Lower leg skin (tissue), 4 donors: ENCODE measurements at regions not wholly inside any gene's neighbourhood (a gene's known extent, or its start where the extent isn't known, plus 50 kb on each side); places are given as distances from the start of the nearest gene placed in this dataset.
"Not testable (repeated sequence)": the region's sequence is repeated elsewhere in the genome, so short reads cannot be mapped to it uniquely, and the experiment has no call there.

Source experiments
- DNase-seq, 2 donors: peaks; one replicate each; pipeline ENCODE4 v3.0.0-alpha.2; 2019; ENCODE audit warnings: low spot score in 2 of 2
- H3K4me3 ChIP-seq: fragments of 200-600 bp; sonication (generic); 2 replicates; pipeline ENCODE4 v1.5.1; 2017; ENCODE audit warnings: mild to moderate bottlenecking, low read depth; ENCODE audit not compliant: poor library complexity, severe bottlenecking
- CTCF ChIP-seq, 3 donors: fragments of 450-650 bp; IDR thresholded peaks; one replicate each; pipeline ENCODE4 v1.5.1; 2016; ENCODE audit warnings: antibody characterized with exemption in 3 of 3, mild to moderate bottlenecking in 3 of 3, moderate library complexity in 2 of 3
- POLR2A ChIP-seq, 2 donors: fragments of 450-650 bp; IDR thresholded peaks; one replicate each; pipeline ENCODE4 v1.6.1; 2016 to 2017; ENCODE audit warnings: antibody characterized with exemption in 2 of 2, mild to moderate bottlenecking in 1 of 2, moderate library complexity in 1 of 2
- WGBS, 2 donors: methylation state at CpG; one replicate each; pipeline ENCODE4 v1.1.5; 2018; 5-methylcytosine and 5-hydroxymethylcytosine counted together
- intact Hi-C: fragments of 100-400 bp; cut with DNase I; formaldehyde crosslinking; loops from one replicate; pipeline ENCODE4 v1.15.0; 2023; ENCODE audit warnings: low total_unique reads

- no peak for DNase-seq
- no peak for TF ChIP-seq POLR2A (IDR thresholded peaks at IDR 0.05)
- TF ChIP-seq CTCF (IDR thresholded peaks at IDR 0.05), result no peak
- no peak overlapping the region for H3K4me3 ChIP-seq
- intact Hi-C loops, result no loop called here
- WGBS, 2 donors, result 92 to 94% methylated on average over 1 of the region's 1 CpG
Measured at GRCh38 chr5:87529486-87530076, 116.9 kb upstream of the CCNH start.

DNA sequence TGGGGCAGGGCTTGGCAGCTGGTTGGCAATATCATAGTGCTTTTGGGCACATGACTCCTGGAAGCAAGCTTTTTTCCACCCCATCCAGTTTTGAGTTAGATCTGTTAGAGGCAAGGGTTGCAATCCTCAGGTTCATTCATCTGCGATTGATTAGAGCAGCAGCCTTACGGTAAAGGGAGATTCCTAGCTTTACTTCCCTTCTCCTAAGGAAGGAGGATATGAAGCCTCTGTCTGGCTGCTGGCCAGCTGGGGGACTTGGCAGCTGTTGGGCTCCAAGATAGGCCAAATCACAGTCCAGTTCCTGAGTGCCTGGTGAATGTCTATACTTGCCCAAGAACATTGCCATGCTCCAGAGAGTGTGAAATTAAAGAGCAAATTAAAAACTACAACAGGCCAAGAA is 113.4 kb upstream of the CCNH start:
- no peak for TF ChIP-seq POLR2A (IDR thresholded peaks at IDR 0.05)
- TF ChIP-seq CTCF (IDR thresholded peaks at IDR 0.05), result no peak
- intact Hi-C loops, result no loop called here
- DNase-seq, result no peak
- no peak overlapping the region for H3K4me3 ChIP-seq
- 27 to 44% methylated on average over 2 of the region's 2 CpGs for WGBS, 2 donors

DNA sequence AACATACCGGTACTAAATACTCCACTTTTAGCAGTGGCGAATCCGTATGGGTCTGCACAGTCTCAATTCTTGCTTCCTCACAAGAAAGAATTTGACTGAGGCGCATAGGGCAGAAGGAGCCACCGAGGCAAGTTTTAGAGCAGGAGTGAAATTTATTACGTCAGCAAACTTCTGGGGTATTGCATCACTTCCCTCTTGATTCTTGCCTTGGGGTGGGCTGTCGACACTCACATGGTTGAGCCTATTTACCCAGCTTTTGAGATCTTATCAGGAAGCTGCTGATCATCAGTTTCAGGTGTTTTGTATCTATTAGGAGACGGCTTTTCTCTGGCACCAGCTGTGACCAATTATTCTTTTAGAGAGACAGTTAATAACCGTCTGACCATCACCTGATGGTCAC is 111.5 kb upstream of the CCNH start:
- H3K4me3 ChIP-seq, result no peak overlapping the region
- no peak for TF ChIP-seq CTCF (IDR thresholded peaks at IDR 0.05)
- TF ChIP-seq POLR2A (IDR thresholded peaks at IDR 0.05), result no peak
- intact Hi-C loops, result no loop called here
- WGBS, 2 donors, result 36 to 40% methylated on average over 9 of the region's 9 CpGs
- no peak for DNase-seq

- H3K4me3 ChIP-seq, intact Hi-C loops, DNase-seq: not testable (repeated sequence)
- WGBS, 2 donors, result 44 to 49% methylated on average over 3 of the region's 3 CpGs
Measured at GRCh38 chr5:87511778-87512177, 99.0 kb upstream of the CCNH start.

DNA sequence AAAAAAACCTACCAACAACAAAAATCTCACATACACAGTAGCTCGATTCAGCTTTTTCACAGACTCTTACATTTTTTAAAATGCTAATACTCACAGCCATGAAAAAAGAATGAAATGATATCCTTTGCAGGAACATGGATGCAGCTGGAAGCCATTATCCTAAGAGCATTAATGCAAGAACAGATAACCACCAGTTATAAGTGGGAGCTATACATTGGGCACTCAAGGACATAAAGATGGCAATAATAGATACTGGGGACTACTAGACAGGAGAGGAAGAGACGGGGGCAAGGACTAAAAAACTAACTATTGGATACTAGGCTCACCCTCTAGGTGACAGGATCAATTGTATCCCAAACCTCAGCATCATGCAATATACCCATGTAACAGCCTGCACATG is 90.3 kb upstream of the CCNH start:
- no peak overlapping the region for H3K4me3 ChIP-seq
- 54 to 60% methylated on average over 2 of the region's 2 CpGs for WGBS, 2 donors
- intact Hi-C loops, result no loop called here
- TF ChIP-seq POLR2A (IDR thresholded peaks at IDR 0.05), result no peak
- DNase-seq, result no peak

DNA sequence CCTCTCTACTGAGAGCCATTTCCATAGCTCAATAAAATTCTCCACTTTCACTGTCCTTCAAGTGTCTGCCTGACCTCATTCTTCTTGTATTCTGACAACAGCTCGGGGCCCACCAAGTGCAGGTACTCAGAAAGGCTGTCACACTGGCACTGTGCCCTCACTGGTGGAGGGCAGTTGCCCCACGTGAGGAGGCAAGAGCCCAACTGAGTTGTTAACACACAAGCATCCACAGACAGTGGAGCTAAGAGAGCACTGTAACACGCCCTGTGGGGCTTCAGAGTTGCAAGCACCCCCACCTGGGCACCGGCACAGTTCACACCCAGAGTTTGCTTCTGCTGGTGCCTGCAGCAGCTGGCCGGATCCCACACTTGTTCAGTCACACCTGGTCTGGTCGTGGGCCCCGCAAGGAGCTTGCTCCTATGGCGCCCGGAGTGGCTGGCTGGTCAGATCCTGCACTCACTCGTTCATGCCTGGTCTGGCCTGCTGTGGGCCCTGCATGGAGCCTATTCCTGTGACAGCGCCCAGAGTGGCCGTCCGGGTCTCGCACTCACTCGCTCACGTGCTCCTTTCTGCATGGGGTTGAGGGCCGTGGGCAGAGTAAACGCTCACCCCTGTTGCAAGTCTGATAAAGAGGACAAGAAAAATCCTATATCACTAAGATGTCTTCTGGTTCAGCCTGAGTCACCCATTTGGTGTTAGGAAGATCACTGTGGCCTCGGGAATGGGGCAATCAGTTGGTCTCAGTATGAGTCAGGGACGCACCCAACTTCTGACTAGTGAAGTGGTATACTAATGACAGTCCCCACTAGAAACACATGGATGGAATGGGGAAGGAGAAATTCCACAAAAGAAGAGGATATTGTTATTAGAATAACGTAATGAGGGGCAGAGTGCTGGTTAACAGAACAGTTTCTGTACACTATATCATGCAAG is 87.0 kb upstream of the CCNH start:
- no peak overlapping the region for H3K4me3 ChIP-seq
- no peak for DNase-seq
- WGBS, 2 donors, result 81 to 89% methylated on average over 11 to 18 of the region's 21 CpGs
- TF ChIP-seq POLR2A (IDR thresholded peaks at IDR 0.05), result no peak
- no peak for TF ChIP-seq CTCF (IDR thresholded peaks at IDR 0.05)
- intact Hi-C loops, result no loop called here
